Gastrocnemius medialis (tissue), 4 donors: ENCODE measurements at regions not wholly inside any gene's neighbourhood (a gene's known extent, or its start where the extent isn't known, plus 50 kb on each side); places are given as distances from the start of the nearest gene placed in this dataset.

ENCODE experiments used
- POLR2A ChIP-seq, 2 donors: fragments of 450-650 bp; IDR thresholded peaks; one replicate each; pipeline ENCODE4 v1.6.1; 2017; ENCODE audit warnings: antibody characterized with exemption in 2 of 2, mild to moderate bottlenecking in 2 of 2, moderate library complexity in 2 of 2
- TF ChIP-seq, protein P1 (sequence below), 5 experiments: fragments of 450-650 bp in 3 of 5; fragments of 200-600 bp in 2 of 5; sonication (generic) in 2 of 5; IDR thresholded peaks in 4 of 5; conservative IDR thresholded peaks in 1 of 5; 1 replicate in 4 of 5; 2 replicates in 1 of 5; pipeline ENCODE4 v1.5.1; 2016 to 2019; ENCODE audit warnings: antibody characterized with exemption in 5 of 5, mild to moderate bottlenecking in 3 of 5, moderate library complexity in 3 of 5

DNA sequence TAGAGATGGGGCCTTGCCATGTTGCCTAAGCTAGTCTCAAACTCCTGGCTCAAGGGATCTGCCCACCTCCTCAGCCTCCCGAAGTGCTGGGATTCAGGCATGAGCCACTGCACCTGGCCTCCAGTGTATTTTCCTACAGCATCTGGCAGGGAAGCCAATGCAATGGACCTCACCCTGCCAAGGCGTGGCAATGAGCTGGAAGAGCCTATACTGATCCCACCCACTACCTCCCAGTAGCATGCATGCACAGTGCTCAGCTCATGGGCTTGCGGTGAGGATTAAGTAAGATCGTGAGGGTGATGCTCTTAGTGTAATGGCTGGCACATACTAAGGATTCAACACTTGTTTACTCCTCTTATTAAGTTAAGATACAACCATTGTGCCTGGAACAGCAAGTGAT is 69.7 kb downstream of the PHLDA1 start:
- TF ChIP-seq, protein P1, sequence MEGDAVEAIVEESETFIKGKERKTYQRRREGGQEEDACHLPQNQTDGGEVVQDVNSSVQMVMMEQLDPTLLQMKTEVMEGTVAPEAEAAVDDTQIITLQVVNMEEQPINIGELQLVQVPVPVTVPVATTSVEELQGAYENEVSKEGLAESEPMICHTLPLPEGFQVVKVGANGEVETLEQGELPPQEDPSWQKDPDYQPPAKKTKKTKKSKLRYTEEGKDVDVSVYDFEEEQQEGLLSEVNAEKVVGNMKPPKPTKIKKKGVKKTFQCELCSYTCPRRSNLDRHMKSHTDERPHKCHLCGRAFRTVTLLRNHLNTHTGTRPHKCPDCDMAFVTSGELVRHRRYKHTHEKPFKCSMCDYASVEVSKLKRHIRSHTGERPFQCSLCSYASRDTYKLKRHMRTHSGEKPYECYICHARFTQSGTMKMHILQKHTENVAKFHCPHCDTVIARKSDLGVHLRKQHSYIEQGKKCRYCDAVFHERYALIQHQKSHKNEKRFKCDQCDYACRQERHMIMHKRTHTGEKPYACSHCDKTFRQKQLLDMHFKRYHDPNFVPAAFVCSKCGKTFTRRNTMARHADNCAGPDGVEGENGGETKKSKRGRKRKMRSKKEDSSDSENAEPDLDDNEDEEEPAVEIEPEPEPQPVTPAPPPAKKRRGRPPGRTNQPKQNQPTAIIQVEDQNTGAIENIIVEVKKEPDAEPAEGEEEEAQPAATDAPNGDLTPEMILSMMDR (IDR thresholded peaks at IDR 0.05 in 4 of 5, conservative IDR thresholded peaks at IDR 0.05 in 1 of 5), result no peak
- TF ChIP-seq POLR2A (IDR thresholded peaks at IDR 0.05), result no peak
